ENCODE measurements at regions not wholly inside any gene's neighbourhood (a gene's known extent, or its start where the extent isn't known, plus 50 kb on each side); places are given as distances from the start of the nearest gene placed in this dataset.
A peak's percentile ranks its signal among the peaks of the same experiment; 100 is the strongest.
"Not testable (repeated sequence)": the region's sequence is repeated elsewhere in the genome, so short reads cannot be mapped to it uniquely, and the experiment has no call there.

- not testable (repeated sequence) for TF ChIP-seq CTCF (IDR thresholded peaks at IDR 0.05; ENCODE audit: low read depth, low read length, missing input control); GABPA (IDR thresholded peaks at IDR 0.05 in 1 of 2, conservative IDR thresholded peaks at IDR 0.05 in 1 of 2); TAF1 (conservative IDR thresholded peaks at IDR 0.05)
- TF ChIP-seq ATF3 (IDR thresholded peaks at IDR 0.05) (peak; percentile 67), MAX (IDR thresholded peaks at IDR 0.05) (peak; percentile 37), REST (IDR thresholded peaks at IDR 0.05) (peak; percentile 65), HNF4A (conservative IDR thresholded peaks at IDR 0.05) (peak; percentile 69 to 77), SP1 (IDR thresholded peaks at IDR 0.05) (peak; percentile 90), EGR1 (IDR thresholded peaks at IDR 0.05; ENCODE audit: low read depth in 2 of 2) (peak; percentile 56 to 68)
These were observed 99.4 kb downstream of the TRIM43 start for GRCh38 chr2:95691210-95691609.

All from liver (tissue), 3 donors.